ENCODE measurements at regions not wholly inside any gene's neighbourhood (a gene's known extent, or its start where the extent isn't known, plus 50 kb on each side); places are given as distances from the start of the nearest gene placed in this dataset.

- H3K36me3 ChIP-seq (ENCODE audit: control insufficient read depth in 2 of 4, insufficient read depth in 4 of 4, low read length in 3 of 4), result no peaks in the 10 kb centered on the region
- no peak overlapping the region for H2BK20ac ChIP-seq (ENCODE audit: low read length)
- FAIRE-seq, result no peak
- H3K79me1 ChIP-seq (ENCODE audit: low read depth, low read length), result no peaks in the 10 kb centered on the region
- H3K23ac ChIP-seq (ENCODE audit: insufficient read length), result no peak overlapping the region
- ChIA-PET CTCF (ENCODE audit: partially characterized antibody) (interaction anchor here (0.6 to 3.1 kb wide), 3 partner anchors 8 to 396 kb away, joined by 3 to 14 read pairs (median 3); no protein-coding TSS in a partner anchor), POLR2A (ENCODE audit: partially characterized antibody) (no interaction called here)
- no peaks in the 10 kb centered on the region for H4K20me1 ChIP-seq (replicated peaks in 1 of 2; ENCODE audit: control insufficient read depth in 1 of 2, insufficient read depth in 2 of 2, low read length in 2 of 2)
- H3K79me2 ChIP-seq (ENCODE audit: control insufficient read depth in 1 of 2, insufficient read depth in 2 of 2, low read length in 2 of 2), result no peaks in the 10 kb centered on the region
- no peaks in the 10 kb centered on the region for H3K4me1 ChIP-seq (replicated peaks in 1 of 4; ENCODE audit: control insufficient read depth in 3 of 4, insufficient read depth in 4 of 4, low read length in 3 of 4)
- H3K18ac ChIP-seq (ENCODE audit: extremely low read depth, low read length), result no peak overlapping the region
- no peaks in the 10 kb centered on the region; a peak in 1 of 7 replicates for H3K27me3 ChIP-seq (replicated peaks in 1 of 4; ENCODE audit: control insufficient read depth in 3 of 4, extremely low read depth in 1 of 4, insufficient read depth in 3 of 4, low read length in 3 of 4)
- H3K4ac ChIP-seq (replicated peaks; ENCODE audit: insufficient read length, low read depth, low read length), result no peak overlapping the region
- 91% methylated on average over 3 of the region's 3 CpGs; no CpG with 5 or more reads in 1 of the 2 experiments for WGBS, 2 experiments (ENCODE audit: extremely low coverage in 1 of 2, insufficient coverage in 1 of 2, insufficient read length in 1 of 2, insufficient replicate concordance in 2 of 2, low coverage in 1 of 2, low lambda C conversion rate in 2 of 2, missing lambda C conversion rate in 1 of 2)
- no peak overlapping the region for H2AK5ac ChIP-seq (ENCODE audit: low read depth, low read length)
- H3K4me2 ChIP-seq (ENCODE audit: insufficient read depth in 1 of 2, low read depth in 2 of 2, low read length in 2 of 2), result no peak overlapping the region
- no peak overlapping the region for H2BK120ac ChIP-seq (replicated peaks; ENCODE audit: low read depth, low read length)
- no peak overlapping the region for H4K5ac ChIP-seq (ENCODE audit: insufficient read length, low read depth, low read length)
- TF ChIP-seq SP4 (IDR thresholded peaks at IDR 0.05; ENCODE audit: low read length) (no peak), EZH2 (IDR thresholded peaks at IDR 0.05; ENCODE audit: low read depth, low read length, severe bottlenecking) (no peak), CBX8 (IDR thresholded peaks at IDR 0.05; ENCODE audit: borderline replicate concordance, low read depth, low read length) (no peak), CHD1 (IDR thresholded peaks at IDR 0.05; ENCODE audit: low read depth, low read length) (no peak), RAD21 (IDR thresholded peaks at IDR 0.05 in 1 of 2, conservative IDR thresholded peaks at IDR 0.05 in 1 of 2; ENCODE audit: low read depth in 2 of 2, low read length in 2 of 2) (no peak)
- H3K9me3 ChIP-seq (ENCODE audit: insufficient read depth in 2 of 2, low read depth in 1 of 2, low read length in 1 of 2), result no peaks in the 10 kb centered on the region
- no peak overlapping the region for H3K56ac ChIP-seq (replicated peaks; ENCODE audit: insufficient read length, low read depth, low read length)
- no peak overlapping the region for H2BK5ac ChIP-seq (ENCODE audit: low read depth, low read length)
- no peak overlapping the region for H3K14ac ChIP-seq (ENCODE audit: insufficient read length)
- H3K27ac ChIP-seq (ENCODE audit: low read depth, low read length), result no peak overlapping the region
- no peak overlapping the region for H2BK12ac ChIP-seq (ENCODE audit: low read depth, low read length)
- no peak overlapping the region for H4K8ac ChIP-seq (ENCODE audit: extremely low read depth, insufficient read depth, low read length)
- H2BK15ac ChIP-seq (ENCODE audit: low read length), result no peak overlapping the region
- H3K9ac ChIP-seq (replicated peaks in 1 of 4; ENCODE audit: extremely low read depth in 1 of 4, low read depth in 3 of 4, low read length in 3 of 4), result no peak overlapping the region
- H3K23me2 ChIP-seq (ENCODE audit: low read depth, low read length), result no peaks in the 10 kb centered on the region; the same call in 1 of the 2 replicates
- DNase-seq (ENCODE audit: low read depth in 1 of 2, low spot score in 2 of 2), result no peak
- H4K91ac ChIP-seq (replicated peaks; ENCODE audit: insufficient read length, low read length), result no peak overlapping the region
- no peak overlapping the region for H2AFZ ChIP-seq (ENCODE audit: low read length)
- H3K4me3 ChIP-seq (ENCODE audit: extremely low read depth in 1 of 4, insufficient read depth in 2 of 4, low read depth in 3 of 4, low read length in 4 of 4), result no peak overlapping the region
Measured at GRCh38 chr7:136698231-136698630, 170.2 kb upstream of the CHRM2 start.
